GM18519 (cell line): ENCODE measurements at regions not wholly inside any gene's neighbourhood (a gene's known extent, or its start where the extent isn't known, plus 50 kb on each side); places are given as distances from the start of the nearest gene placed in this dataset.

ENCODE experiments used
- ATAC-seq: cut with Tn5 transposase; IDR thresholded peaks from one replicate; pipeline ENCODE4 v1.9.1; 2021; ENCODE audit warnings: mild to moderate bottlenecking, moderate library complexity; ENCODE audit not compliant: unreplicated experiment, low FRiP score

DNA sequence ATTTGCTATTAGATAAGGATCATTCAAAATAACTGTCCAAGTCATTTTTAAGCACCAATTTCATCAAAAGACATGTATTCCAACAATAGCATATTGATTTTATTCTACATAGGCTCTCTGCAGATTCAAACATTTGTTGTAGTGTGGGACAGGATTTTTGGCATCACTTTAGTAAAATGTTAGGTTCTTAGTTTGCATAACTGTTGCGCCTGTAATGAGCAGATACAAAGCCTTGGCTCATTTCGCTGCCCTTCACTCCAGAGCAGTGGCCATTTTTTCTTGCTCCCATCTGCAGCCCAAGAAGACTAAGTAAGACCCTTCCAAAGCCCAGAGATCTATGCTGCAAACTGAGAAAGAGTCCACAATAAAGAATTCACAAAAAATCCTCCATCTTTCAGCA is 446.0 kb upstream of the MPDZ start:
- no peak for ATAC-seq

DNA sequence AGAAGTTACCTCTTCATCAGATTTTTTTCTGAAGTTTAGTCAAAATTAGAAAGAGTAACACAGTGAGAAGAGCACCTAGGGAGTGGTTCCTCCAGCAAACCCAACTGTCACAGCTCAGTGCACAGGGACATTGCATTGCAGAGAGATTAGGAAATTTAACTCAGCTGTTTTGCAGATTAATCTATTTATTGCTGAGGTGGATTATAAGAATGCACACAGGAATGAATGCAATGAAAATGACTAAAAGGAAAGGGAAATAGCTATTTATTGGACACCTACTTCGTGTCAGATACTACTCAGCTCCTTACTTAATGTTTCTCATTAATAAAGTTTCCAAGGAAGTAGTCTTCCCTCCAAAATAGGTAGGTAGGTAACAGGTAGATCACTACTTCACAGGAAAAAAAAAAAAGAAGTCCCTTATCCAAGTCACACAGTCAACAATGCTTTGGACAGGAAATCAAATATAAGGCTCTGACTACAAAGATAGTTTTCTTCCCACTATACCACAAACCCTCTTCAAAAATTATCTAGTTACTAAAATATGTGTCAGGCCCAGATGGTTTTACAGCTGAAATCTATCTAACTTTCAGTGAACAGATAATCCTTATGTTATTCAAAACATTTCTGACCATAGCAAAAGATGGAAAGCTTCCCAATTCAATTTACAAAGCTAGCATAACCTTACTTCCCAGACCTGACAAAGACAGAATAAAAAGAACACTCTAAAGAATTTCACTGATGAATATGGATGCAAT is 442.2 kb upstream of the MPDZ start:
- no peak for ATAC-seq

DNA sequence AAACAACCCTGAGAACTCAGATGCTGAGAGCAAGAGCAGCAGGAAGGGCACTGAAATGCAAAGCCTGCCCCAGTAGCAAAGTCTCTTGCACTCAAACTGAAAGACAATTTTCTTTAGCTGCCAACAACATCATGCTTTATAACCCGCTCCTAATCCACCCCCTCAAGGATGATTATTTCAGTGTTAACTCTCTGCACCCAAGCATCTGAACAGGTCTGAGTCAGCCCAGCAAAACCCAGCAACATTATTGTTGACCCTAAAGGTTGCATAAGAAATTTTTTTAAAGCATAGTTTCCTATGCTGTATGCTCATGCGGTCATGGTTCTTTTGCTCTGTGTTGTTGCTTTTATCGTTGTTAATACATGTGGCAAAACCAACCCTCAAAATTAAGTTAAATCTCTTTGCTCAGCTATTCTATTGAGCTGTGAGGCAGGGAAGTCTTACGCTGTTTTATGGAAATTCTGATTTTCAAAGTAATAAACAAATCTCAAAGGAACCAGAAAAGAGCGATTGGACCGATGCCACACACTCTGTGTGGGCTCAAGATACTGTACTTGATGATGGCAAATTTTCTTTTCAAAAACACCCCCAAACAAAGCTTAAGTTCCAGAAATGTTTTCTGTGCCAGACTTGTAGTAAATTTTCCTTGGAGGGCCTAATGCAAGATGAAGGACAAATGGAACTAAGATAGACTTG is 440.6 kb upstream of the MPDZ start:
- no peak for ATAC-seq

DNA sequence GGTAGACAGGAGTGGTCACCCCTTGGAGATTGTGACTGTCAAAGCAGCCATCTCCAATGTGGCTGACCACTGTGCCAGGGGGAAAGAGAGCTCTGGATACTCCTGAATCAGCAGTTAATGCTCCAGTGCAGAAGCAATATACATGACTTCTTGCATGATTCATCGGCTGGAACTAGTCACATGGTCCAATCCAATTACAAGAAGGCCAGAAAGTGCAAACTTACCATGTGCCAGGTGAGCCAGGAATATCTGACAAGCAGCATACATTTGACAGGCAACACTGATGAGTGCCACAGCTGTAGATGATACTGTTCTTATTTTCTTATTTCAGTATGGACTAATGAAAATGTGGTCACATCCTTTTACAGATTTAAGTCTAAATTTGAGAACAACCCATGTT is 440.0 kb upstream of the MPDZ start:
- no peak for ATAC-seq

- no peak for ATAC-seq
These were observed 439.0 kb upstream of the MPDZ start for GRCh38 chr9:13718539-13718938.

- no peak for ATAC-seq
These were observed 438.6 kb upstream of the MPDZ start for GRCh38 chr9:13718086-13718485.

GRCh38 chr9:13717322-13718054 is 438.0 kb upstream of the MPDZ start:
- ATAC-seq: no peak

DNA sequence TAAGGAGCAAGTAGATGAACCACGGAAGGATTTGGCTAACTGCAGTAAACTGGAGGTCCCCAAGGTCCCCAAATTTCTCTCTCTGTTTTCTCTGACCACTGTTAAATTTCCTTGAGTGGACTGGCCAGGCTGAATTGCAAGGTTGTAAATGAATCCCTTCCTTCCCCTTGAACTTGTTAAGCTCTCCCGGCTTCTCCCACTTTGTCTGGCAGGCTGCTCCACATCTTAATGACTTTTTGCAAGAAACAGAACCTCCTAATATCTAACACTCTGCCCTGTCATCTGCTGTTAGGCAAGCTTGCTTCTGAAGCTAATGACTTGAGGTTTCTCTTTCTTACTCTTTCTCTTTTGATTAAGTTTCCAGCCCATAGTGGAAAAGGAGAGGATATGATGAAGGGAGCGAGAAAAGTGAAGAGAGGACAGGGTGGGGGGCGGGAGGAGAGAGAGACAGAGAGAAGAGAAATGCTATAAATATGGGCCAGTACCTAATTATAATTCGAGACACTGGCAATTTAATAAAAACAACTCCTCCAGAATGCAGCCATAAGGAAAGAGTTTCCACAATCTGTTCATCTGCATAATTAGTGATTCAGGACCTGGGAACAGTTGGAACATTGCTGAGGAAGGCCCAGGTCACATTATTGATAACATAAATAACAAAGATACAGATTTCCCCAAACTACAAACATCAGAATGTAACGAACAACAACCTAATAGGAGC is 437.3 kb upstream of the MPDZ start:
- no peak for ATAC-seq

GRCh38 chr9:13716090-13716489 is 436.6 kb upstream of the MPDZ start:
- no peak for ATAC-seq

DNA sequence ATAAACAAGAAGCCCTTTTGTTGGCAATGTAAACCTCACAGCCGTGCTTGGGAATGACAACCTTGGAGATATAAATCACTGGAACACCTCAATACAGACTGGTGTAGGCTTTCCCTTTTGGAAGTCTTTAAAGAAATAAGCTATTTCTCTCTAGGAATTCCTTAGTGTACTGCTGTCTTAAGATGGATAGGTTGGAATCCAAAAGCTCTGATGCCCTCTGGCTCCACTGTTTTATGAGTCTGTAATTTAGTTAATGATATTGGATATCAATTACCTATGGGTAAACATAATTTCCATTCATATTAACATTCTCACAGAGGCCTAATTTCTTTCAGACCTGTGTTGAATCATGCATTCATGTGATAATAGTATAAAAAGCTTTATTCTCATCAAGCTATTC is 435.9 kb upstream of the MPDZ start:
- no peak for ATAC-seq

DNA sequence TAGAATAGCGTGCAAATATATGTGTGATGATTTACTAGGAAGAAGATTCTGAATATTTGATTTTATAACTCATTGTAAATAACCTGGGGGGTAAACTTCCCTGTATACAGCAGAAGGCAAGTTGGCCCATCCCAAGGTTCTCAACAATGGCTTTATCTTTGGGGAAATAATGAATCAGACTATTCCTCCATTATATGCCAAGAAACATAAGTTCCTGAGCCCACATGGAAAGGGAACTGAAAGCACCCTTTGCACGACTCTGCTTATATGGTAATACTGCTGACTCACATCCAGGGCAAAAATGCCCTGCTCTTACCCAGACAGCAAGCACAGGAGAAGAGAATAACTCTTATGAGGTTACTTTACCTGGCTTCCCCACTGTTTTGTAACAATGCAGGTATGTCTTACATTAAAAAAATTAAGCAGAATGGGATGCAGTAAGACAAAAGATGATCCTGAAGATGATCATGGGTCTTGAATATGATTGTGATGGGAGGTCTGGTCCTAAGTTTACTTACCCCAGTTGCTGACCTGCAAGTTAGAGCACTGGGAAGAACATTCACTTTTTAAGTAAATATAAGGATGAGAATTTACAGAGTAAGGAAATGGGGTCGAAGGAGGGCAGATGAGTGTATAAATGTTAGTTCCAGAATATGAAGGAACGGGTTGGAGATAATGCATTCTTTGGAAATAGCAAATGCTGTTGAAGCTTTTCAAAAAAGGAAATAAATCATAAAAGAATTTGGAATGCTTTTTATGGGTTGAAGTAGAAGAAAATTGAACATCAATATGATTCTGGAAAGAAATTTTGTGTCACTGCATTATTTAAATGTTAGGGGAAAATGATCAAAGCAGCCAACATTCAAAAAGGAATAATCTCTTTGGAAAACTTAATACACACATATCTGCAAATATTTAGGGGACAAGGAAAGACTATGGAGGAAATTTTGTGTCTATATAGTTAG is 428.4 kb upstream of the MPDZ start:
- ATAC-seq: no peak

- ATAC-seq: no peak
These were observed 426.4 kb upstream of the MPDZ start for GRCh38 chr9:13705918-13706317.

GRCh38 chr9:13705373-13705772 is 425.9 kb upstream of the MPDZ start:
- ATAC-seq: no peak

- no peak for ATAC-seq
These were observed 411.1 kb upstream of the MPDZ start for GRCh38 chr9:13690595-13690994.

- no peak for ATAC-seq
These were observed 410.4 kb upstream of the MPDZ start for GRCh38 chr9:13689925-13690324.

DNA sequence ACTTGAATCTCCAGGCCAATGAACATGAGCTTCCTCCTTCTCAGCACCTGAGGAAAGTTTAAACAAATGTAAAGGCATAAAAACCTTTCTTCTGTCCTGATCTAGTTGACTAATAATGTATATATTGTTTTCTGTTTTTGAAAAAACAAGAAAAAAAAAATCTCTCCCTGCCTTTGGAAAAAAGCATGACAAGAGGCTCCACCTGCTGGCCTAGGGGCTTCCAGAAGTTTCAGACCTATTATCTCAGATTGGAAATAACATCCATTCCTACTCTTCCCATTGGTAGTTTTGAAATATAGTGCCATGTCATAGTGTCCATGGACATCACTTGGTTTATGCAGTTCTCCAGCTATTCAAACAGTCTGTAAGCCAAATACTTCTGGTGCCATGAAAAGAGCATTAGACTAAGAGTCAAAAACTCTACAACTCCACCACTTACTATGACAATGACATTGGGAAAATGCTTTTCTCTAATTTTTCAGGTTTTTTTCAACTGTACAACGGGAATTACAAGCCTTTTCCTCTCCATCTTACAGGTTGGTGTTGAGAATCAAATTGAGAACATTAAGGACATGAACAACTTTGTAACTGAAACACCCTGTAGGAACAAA is 409.6 kb upstream of the MPDZ start:
- no peak for ATAC-seq

GRCh38 chr9:13688223-13688989 is 408.9 kb upstream of the MPDZ start:
- no peak for ATAC-seq

GRCh38 chr9:13684656-13685055 is 405.2 kb upstream of the MPDZ start:
- ATAC-seq: no peak

DNA sequence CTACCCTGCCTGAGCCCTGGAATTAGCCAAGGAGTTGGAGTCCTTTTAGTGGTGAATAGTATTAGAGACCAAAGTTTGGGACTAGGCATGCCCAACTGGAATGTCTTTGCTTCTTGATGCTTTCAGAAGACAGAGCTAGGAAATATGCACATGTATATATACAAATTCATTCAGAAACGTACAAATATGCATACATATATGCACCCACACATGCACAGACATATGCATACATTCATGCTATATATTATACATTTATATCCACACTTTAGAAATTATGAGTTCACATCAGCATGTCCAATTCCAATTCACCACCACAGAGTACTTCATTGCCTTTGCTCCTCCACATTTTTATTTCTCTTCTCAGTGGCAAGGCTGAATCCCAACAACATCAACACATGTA is 398.3 kb upstream of the MPDZ start:
- ATAC-seq: no peak
